ENCODE measurements at regions not wholly inside any gene's neighbourhood (a gene's known extent, or its start where the extent isn't known, plus 50 kb on each side); places are given as distances from the start of the nearest gene placed in this dataset.

DNA sequence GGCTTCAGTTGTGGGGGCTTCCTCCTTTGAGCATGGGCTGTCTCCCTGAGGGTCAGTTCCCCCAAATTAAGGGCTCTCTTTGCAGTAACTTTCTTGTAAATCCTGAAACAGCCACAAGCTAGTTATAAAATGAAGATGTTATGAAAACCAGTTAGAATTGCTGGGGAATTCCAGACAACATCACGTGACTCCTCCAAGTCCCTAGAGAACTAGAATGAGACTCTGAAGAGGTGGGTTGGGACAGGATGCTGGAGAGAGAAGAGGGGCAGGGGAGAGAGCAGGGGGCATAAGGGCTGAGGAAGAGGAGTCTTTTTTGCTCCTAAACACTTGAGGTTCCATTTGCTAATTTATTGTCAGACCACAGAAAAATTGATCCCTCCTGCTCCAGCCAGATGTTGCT lies 380.3 kb downstream of the DHX35 start:
- TF ChIP-seq, protein P1, sequence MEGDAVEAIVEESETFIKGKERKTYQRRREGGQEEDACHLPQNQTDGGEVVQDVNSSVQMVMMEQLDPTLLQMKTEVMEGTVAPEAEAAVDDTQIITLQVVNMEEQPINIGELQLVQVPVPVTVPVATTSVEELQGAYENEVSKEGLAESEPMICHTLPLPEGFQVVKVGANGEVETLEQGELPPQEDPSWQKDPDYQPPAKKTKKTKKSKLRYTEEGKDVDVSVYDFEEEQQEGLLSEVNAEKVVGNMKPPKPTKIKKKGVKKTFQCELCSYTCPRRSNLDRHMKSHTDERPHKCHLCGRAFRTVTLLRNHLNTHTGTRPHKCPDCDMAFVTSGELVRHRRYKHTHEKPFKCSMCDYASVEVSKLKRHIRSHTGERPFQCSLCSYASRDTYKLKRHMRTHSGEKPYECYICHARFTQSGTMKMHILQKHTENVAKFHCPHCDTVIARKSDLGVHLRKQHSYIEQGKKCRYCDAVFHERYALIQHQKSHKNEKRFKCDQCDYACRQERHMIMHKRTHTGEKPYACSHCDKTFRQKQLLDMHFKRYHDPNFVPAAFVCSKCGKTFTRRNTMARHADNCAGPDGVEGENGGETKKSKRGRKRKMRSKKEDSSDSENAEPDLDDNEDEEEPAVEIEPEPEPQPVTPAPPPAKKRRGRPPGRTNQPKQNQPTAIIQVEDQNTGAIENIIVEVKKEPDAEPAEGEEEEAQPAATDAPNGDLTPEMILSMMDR (IDR thresholded peaks at IDR 0.05): no peak
- DNase-seq (ENCODE audit: low spot score): no peak
- no peaks in the 10 kb centered on the region for H3K36me3 Mint-ChIP-seq (ENCODE audit: low read depth)
- H3K9me3 Mint-ChIP-seq (ENCODE audit: low read depth): peaks cover 5% of the 10 kb centered on the region
- no peak overlapping the region for H3K27ac Mint-ChIP-seq (ENCODE audit: unreplicated experiment)
- H3K27me3 Mint-ChIP-seq (ENCODE audit: low read depth): no peaks in the 10 kb centered on the region
- no peak overlapping the region for H3K4me3 Mint-ChIP-seq (ENCODE audit: unreplicated experiment)
- H3K4me1 Mint-ChIP-seq (ENCODE audit: low read depth): peaks cover 7% of the 10 kb centered on the region

DNA sequence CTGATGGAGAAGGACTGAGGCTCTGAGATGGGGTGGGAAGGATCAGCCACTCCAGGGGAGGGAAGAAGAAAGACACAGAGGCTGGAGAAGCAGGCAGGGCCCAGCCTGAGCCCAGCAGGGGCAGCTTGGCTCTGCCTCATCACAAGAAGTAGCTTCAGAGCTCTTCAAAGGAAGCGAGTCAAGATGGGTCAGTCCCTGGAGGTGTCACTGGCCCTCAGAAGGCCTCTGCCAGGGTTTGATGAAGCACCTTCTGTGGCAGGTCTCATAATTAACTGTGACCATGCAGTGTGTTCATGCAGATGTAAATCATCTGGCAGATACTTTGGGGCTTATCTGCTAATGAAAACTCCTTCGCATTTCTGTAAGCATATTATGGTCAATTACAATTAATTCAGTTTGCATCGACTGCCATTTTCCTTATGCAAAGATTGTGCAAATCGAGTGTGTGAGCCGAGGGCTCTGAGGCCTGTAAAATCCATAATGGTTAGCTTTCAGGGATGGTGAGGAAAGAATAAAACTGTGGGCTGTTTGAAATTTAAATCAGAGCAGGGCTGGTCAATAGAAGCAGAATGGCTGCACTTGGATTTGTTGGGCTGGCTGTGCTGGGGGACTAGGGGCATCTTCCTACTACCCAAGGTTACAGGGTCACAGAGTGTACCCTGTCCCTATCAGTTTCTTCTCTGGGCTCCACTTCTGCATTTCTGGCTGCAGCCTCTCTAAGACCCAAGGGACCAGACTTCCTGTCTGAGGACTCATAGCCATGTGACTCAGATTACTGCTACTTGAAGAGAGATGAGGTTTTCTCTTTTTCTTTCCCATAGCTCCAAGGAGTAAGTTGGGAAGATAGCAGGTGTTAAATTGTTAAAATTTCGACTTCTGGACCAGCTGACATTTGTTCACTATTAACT lies 376.6 kb downstream of the DHX35 start:
- no peaks in the 10 kb centered on the region for H3K36me3 Mint-ChIP-seq (ENCODE audit: low read depth)
- TF ChIP-seq, protein P1 (IDR thresholded peaks at IDR 0.05): no peak
- peak overlapping the region; percentile 8 for H3K27ac Mint-ChIP-seq (ENCODE audit: unreplicated experiment)
- DNase-seq (ENCODE audit: low spot score): no peak
- no peak overlapping the region for H3K4me3 Mint-ChIP-seq (ENCODE audit: unreplicated experiment)
- peaks cover 7% of the 10 kb centered on the region for H3K4me1 Mint-ChIP-seq (ENCODE audit: low read depth)
- H3K9me3 Mint-ChIP-seq (ENCODE audit: low read depth): no peaks in the 10 kb centered on the region
- peaks cover 2% of the 10 kb centered on the region for H3K27me3 Mint-ChIP-seq (ENCODE audit: low read depth)

DNA sequence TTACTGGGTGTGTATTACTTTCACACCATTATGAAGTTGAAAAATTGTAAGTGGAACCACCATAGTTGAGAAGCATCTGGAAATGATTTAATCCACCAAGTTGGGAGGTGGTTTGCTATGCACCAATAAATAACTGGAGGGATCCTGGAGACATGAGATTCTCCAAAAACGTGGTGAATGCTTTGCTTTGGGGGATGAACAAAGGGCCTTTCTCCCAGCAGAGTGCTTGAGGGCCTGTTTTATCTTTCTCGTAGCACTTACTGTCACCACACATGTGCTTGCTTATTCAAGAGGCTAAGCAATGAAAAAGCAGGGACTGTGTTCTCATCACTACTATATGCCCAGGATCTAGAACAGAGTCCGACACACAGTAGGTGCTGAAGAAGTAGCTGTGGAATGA lies 371.1 kb downstream of the DHX35 start:
- TF ChIP-seq, protein P1 (IDR thresholded peaks at IDR 0.05): no peak
- no peaks in the 10 kb centered on the region for H3K4me1 Mint-ChIP-seq (ENCODE audit: low read depth)
- no peak overlapping the region for H3K27ac Mint-ChIP-seq (ENCODE audit: unreplicated experiment)
- DNase-seq (ENCODE audit: low spot score): no peak
- no peak overlapping the region for H3K4me3 Mint-ChIP-seq (ENCODE audit: unreplicated experiment)
- peaks cover 9% of the 10 kb centered on the region for H3K27me3 Mint-ChIP-seq (ENCODE audit: low read depth)
- no peaks in the 10 kb centered on the region for H3K36me3 Mint-ChIP-seq (ENCODE audit: low read depth)
- peaks cover 2% of the 10 kb centered on the region for H3K9me3 Mint-ChIP-seq (ENCODE audit: low read depth)

DNA sequence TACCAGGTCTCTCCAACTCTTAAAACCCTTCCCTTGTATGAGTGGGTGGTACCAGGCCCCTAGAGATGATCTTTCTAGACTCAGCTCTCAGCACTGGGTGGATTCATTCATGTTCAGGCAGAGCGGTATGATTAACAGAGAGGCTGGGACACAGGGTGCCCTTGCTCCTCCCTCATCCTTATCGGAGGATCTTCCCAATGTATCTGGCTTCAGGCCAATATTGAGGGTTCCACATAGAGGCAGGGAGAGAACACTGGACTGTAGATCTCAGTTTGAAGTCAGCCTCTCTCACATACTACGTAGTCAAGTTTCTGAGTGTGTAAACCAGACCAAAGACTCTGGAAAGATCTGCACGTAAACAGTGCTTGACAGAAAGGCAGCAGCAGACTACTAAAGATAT lies 366.2 kb downstream of the DHX35 start:
- Mint-ChIP-seq H3K27ac (ENCODE audit: unreplicated experiment) (no peak overlapping the region), H3K9me3 (ENCODE audit: low read depth) (peaks cover 2% of the 10 kb centered on the region), H3K4me3 (ENCODE audit: unreplicated experiment) (no peak overlapping the region), H3K27me3 (ENCODE audit: low read depth) (peaks cover 13% of the 10 kb centered on the region), H3K4me1 (ENCODE audit: low read depth) (no peaks in the 10 kb centered on the region), H3K36me3 (ENCODE audit: low read depth) (no peaks in the 10 kb centered on the region)
- DNase-seq (ENCODE audit: low spot score): no peak
- TF ChIP-seq, protein P1 (IDR thresholded peaks at IDR 0.05): no peak

DNA sequence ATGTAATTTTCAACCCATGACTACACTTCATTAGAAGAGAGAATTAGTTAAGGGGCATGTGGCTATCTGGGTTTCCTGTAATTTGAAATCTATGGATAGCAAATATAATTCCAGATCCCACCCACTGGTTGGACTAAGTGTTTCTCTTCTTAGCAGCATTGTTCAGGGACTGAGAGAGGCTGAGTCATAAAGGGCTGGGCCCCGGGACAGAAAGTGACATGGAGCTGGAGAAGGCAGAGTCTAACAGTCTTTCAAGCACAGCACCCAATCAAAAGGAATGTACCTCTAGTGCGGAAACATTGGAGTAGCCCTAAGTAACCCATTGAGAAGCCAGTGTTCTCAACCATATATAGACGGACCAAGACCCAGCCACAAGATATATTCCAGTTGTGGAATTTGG lies 363.9 kb downstream of the DHX35 start:
- Mint-ChIP-seq H3K4me3 (ENCODE audit: unreplicated experiment) (no peak overlapping the region), H3K36me3 (ENCODE audit: low read depth) (no peaks in the 10 kb centered on the region), H3K27me3 (ENCODE audit: low read depth) (peaks cover 21% of the 10 kb centered on the region), H3K27ac (ENCODE audit: unreplicated experiment) (no peak overlapping the region), H3K4me1 (ENCODE audit: low read depth) (no peaks in the 10 kb centered on the region), H3K9me3 (ENCODE audit: low read depth) (peaks cover 2% of the 10 kb centered on the region)
- DNase-seq (ENCODE audit: low spot score): no peak
- TF ChIP-seq, protein P1 (IDR thresholded peaks at IDR 0.05): no peak

Measured in chondrocyte (in vitro differentiated cells).